HCT116 (cell line): ENCODE measurements at regions not wholly inside any gene's neighbourhood (a gene's known extent, or its start where the extent isn't known, plus 50 kb on each side); places are given as distances from the start of the nearest gene placed in this dataset.

Experiments used
- ATAC-seq: fragments of 200-7000 bp; cut with Tn5 transposase; 2 replicates; pipeline ENCODE4 v1.9.1; 2020; ENCODE audit warnings: mild to moderate bottlenecking, moderate library complexity
- BruUV-seq: library from RNA; stranded (reverse); fragments of 400-500 nt; replicated peaks from 2 replicates; lab custom pipeline; 2021; lab: Mats Ljungman, UMichigan
- CTCF ChIA-PET: fragments of 300-600 bp; sonication (Branson Sonifier 250); formaldehyde crosslinking; loops from one replicate; lab custom pipeline; 2021; ENCODE audit warnings: antibody characterized with exemption; lab: Charles Lee
- POLR2A ChIA-PET: fragments of 300-600, 350-600 bp; sonication (Branson Sonifier 250); formaldehyde crosslinking; loops from one replicate; lab custom pipeline; 2021; ENCODE audit warnings: antibody characterized with exemption; lab: Charles Lee
- RAD21 ChIA-PET, 2 experiments: fragments of 300-600 bp; sonication (Branson Sonifier 250); formaldehyde crosslinking; loops; one replicate each; lab custom pipeline; 2023; ENCODE audit warnings: low total read pairs in 2 of 2; ENCODE audit not compliant: uncharacterized antibody in 2 of 2, unreplicated experiment in 2 of 2, low non-redundant PET in 1 of 2; lab: Charles Lee
- DNase-seq: peaks from one replicate; pipeline ENCODE4 v3.0.0-alpha.2; 2010; ENCODE audit warnings: low read depth, low spot score
- H2AFZ ChIP-seq: fragments of 200-600 bp; shearing (Covaris generic), sonication (generic); 2 replicates; pipeline ENCODE4 v1.6.1; 2017; ENCODE audit warnings: low read depth, mixed run types, mixed read lengths, antibody characterized with exemption, low read length; ENCODE audit not compliant: poor library complexity, severe bottlenecking
- H3K27ac ChIP-seq: 2 replicates; pipeline ENCODE4 v1.5.1; 2012; ENCODE audit warnings: low read depth, low read length
- H3K27me3 ChIP-seq: fragments of 200-600 bp; sonication (generic); 2 replicates; pipeline ENCODE4 v1.6.1; 2016; ENCODE audit warnings: mixed run types, low read length, mixed read lengths; ENCODE audit not compliant: insufficient read depth
- H3K36me3 ChIP-seq, 2 experiments: fragments of 200-500 bp in 1 of 2; fragments of 200-600 bp in 1 of 2; sonication (Bioruptor generic) in 1 of 2; sonication (generic) in 1 of 2; 2 replicates each; pipeline versions ENCODE4 v1.5.1 to v1.6.1; 2014 to 2016; ENCODE audit warnings: low read length in 2 of 2, inconsistent platforms in 1 of 2, mixed read lengths in 1 of 2, mixed run types in 1 of 2; ENCODE audit not compliant: insufficient read depth in 2 of 2, control insufficient read depth in 1 of 2
- H3K4me1 ChIP-seq, 2 experiments: fragments of 200-600 bp in 1 of 2; sonication (generic) in 1 of 2; 2 replicates each; pipeline versions ENCODE4 v1.5.1 to v1.6.1; 2012 to 2017; ENCODE audit warnings: low read length in 2 of 2, inconsistent platforms in 1 of 2, mild to moderate bottlenecking in 1 of 2, mixed read lengths in 1 of 2, mixed run types in 1 of 2, moderate library complexity in 1 of 2; ENCODE audit not compliant: insufficient read depth in 2 of 2, control insufficient read depth in 1 of 2
- H3K4me2 ChIP-seq: fragments of 200-600 bp; sonication (generic); 2 replicates; pipeline ENCODE4 v1.6.1; 2017; ENCODE audit warnings: mixed run types, low read length, mixed read lengths
- H3K4me3 ChIP-seq, 2 experiments: fragments of 200-600 bp in 1 of 2; sonication (generic) in 1 of 2; replicated peaks in 1 of 2; 2 replicates each; pipeline ENCODE4 v1.5.1; 2011 to 2016; ENCODE audit warnings: low read length in 2 of 2, control low read depth in 1 of 2, low read depth in 1 of 2, mild to moderate bottlenecking in 1 of 2, mixed read lengths in 1 of 2, mixed run types in 1 of 2
- H3K79me2 ChIP-seq: fragments of 200-600 bp; sonication (generic); 2 replicates; pipeline ENCODE4 v1.6.1; 2017; ENCODE audit warnings: mild to moderate bottlenecking, mixed run types, low read length, moderate library complexity, mixed read lengths; ENCODE audit not compliant: insufficient read depth
- H3K9ac ChIP-seq: fragments of 200-600 bp; sonication (generic); 2 replicates; pipeline ENCODE4 v1.6.1; 2016; ENCODE audit warnings: low read length, mixed read lengths
- H3K9me2 ChIP-seq: fragments of 200-600 bp; sonication (generic), shearing (Covaris generic); 2 replicates; pipeline ENCODE4 v1.6.1; 2017; ENCODE audit warnings: mixed run types, mild to moderate bottlenecking, moderate library complexity; ENCODE audit not compliant: insufficient read depth
- H3K9me3 ChIP-seq, 2 experiments: fragments of 200-500 bp in 1 of 2; fragments of 200-600 bp in 1 of 2; sonication (Bioruptor generic) in 1 of 2; sonication (generic) in 1 of 2; 2 replicates each; pipeline ENCODE4 v1.6.1; 2014 to 2017; ENCODE audit warnings: low read length in 2 of 2, mixed read lengths in 2 of 2, inconsistent platforms in 1 of 2, low read depth in 1 of 2, mild to moderate bottlenecking in 1 of 2, mixed run types in 1 of 2, moderate library complexity in 1 of 2; ENCODE audit not compliant: control insufficient read depth in 1 of 2, insufficient read depth in 1 of 2
- H4K20me1 ChIP-seq: fragments of 200-600 bp; sonication (generic), shearing (Covaris generic); 2 replicates; pipeline ENCODE4 v1.6.1; 2017; ENCODE audit warnings: mixed run types, mild to moderate bottlenecking, moderate library complexity; ENCODE audit not compliant: insufficient read depth
- ATF3 ChIP-seq: IDR thresholded peaks from 2 replicates; pipeline ENCODE4 v1.6.1; 2012
- CTCF ChIP-seq, 3 experiments: fragments of 200-600 bp in 1 of 3; sonication (generic) in 1 of 3; IDR thresholded peaks in 2 of 3; conservative IDR thresholded peaks in 1 of 3; 2 replicates each; pipeline ENCODE4 v1.5.1; 2012 to 2017; ENCODE audit warnings: low read depth in 2 of 3, low read length in 2 of 3, antibody characterized with exemption in 1 of 3, borderline replicate concordance in 1 of 3, control low read depth in 1 of 3, mild to moderate bottlenecking in 1 of 3, mixed read lengths in 1 of 3, mixed run types in 1 of 3, moderate library complexity in 1 of 3; ENCODE audit not compliant: insufficient read depth in 1 of 3
- EGR1 ChIP-seq: IDR thresholded peaks from 2 replicates; pipeline ENCODE4 v1.6.1; 2012; ENCODE audit warnings: low read depth
- ELF1 ChIP-seq: IDR thresholded peaks from 2 replicates; pipeline ENCODE4 v1.6.1; 2012; ENCODE audit warnings: low read depth, borderline replicate concordance
- EZH2 ChIP-seq: fragments of 200-600 bp; sonication (generic); IDR thresholded peaks from 2 replicates; pipeline ENCODE4 v1.6.1; 2017; ENCODE audit warnings: antibody characterized with exemption, mixed run types
- EZH2phosphoT487 ChIP-seq: fragments of 200-600 bp; IDR thresholded peaks from 2 replicates; pipeline ENCODE4 v1.6.1; 2018; ENCODE audit warnings: antibody characterized with exemption, borderline replicate concordance
- FOSL1 ChIP-seq: IDR thresholded peaks from 2 replicates; pipeline ENCODE4 v1.6.1; 2012; ENCODE audit warnings: low read depth
- SP1 ChIP-seq: IDR thresholded peaks from 2 replicates; pipeline ENCODE4 v1.6.1; 2012; ENCODE audit warnings: low read depth
- SRF ChIP-seq: IDR thresholded peaks from 2 replicates; pipeline ENCODE4 v1.6.1; 2012; ENCODE audit warnings: low read depth
- ZBTB33 ChIP-seq: IDR thresholded peaks from 2 replicates; pipeline ENCODE4 v1.6.1; 2011; ENCODE audit warnings: mild to moderate bottlenecking, low read length, moderate library complexity; ENCODE audit not compliant: insufficient replicate concordance; ENCODE audit errors: extremely low read depth
- ZFX ChIP-seq: fragments of 450-650 bp; IDR thresholded peaks from 2 replicates; pipeline ENCODE4 v1.6.1; 2017
- intact Hi-C: fragments of 100-400 bp; cut with micrococcal nuclease; formaldehyde crosslinking; loops from 2 replicates; pipeline ENCODE4 v1.10.0; 2022
- TF ChIP-seq, protein P1 (sequence below): IDR thresholded peaks from 2 replicates; pipeline ENCODE4 v1.6.1; 2012

DNA sequence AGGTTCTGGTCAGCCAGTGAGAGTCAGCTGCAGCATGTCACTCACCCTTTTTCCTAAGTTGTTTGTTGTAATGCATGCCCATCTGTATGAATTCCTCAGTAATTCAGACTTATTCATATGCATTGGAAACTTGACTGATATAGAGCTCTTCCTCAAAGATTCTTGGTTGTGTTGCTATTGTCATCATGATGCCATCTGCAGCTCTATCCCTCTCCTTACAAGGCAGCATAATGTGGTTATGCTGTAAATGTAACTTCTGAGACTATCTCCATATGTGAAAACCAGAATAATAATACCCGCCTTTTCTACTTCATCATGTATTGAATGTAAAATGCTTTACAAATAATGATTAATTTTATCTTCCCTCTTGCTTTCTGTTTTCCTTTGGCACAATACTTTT lies 252.6 kb upstream of the MTPN start:
- no peak overlapping the region for H3K4me3 ChIP-seq
- no peaks in the 10 kb centered on the region for H4K20me1 ChIP-seq
- ChIA-PET RAD21 (no interaction called here), POLR2A (no interaction called here), CTCF (no interaction called here)
- BruUV-seq: no TSS peak
- ATAC-seq (no peak), DNase-seq (no peak)
- H3K9ac ChIP-seq: no peak overlapping the region
- H3K4me1 ChIP-seq: no peaks in the 10 kb centered on the region
- H3K79me2 ChIP-seq: no peaks in the 10 kb centered on the region
- intact Hi-C loops: no loop called here
- no peak overlapping the region for H3K4me2 ChIP-seq
- TF ChIP-seq SP1: no peak
- TF ChIP-seq EZH2phosphoT487: no peak
- TF ChIP-seq EZH2: no peak
- no peak for TF ChIP-seq ATF3
- TF ChIP-seq ZFX: no peak
- TF ChIP-seq SRF: no peak
- TF ChIP-seq EGR1: no peak
- TF ChIP-seq, protein P1, sequence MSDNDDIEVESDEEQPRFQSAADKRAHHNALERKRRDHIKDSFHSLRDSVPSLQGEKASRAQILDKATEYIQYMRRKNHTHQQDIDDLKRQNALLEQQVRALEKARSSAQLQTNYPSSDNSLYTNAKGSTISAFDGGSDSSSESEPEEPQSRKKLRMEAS: no peak
- no peak for TF ChIP-seq CTCF (IDR thresholded peaks at IDR 0.05 in 2 of 3, conservative IDR thresholded peaks at IDR 0.05 in 1 of 3; ENCODE audit: borderline replicate concordance in 1 of 3, insufficient read depth in 1 of 3, low read depth in 2 of 3, low read length in 2 of 3)
- no peak for TF ChIP-seq ELF1
- no peak for TF ChIP-seq FOSL1
- no peak for TF ChIP-seq ZBTB33
- no peak overlapping the region for H3K27ac ChIP-seq
- H3K9me2 ChIP-seq: no peaks in the 10 kb centered on the region
- H3K36me3 ChIP-seq: no peaks in the 10 kb centered on the region
- no peaks in the 10 kb centered on the region for H3K9me3 ChIP-seq
- H2AFZ ChIP-seq: no peak overlapping the region
- H3K27me3 ChIP-seq: no peaks in the 10 kb centered on the region
